NCI-H1048 (cell line): ENCODE measurements at regions not wholly inside any gene's neighbourhood (a gene's known extent, or its start where the extent isn't known, plus 50 kb on each side); places are given as distances from the start of the nearest gene placed in this dataset.
"Not testable (repeated sequence)": the region's sequence is repeated elsewhere in the genome, so short reads cannot be mapped to it uniquely, and the experiment has no call there.

Experiments
- DNase-seq: peaks from one replicate; lab custom pipeline; 2025; lab: John Stamatoyannopoulos, UW

GRCh38 chr2:19100570-19100969 lies 257.9 kb downstream of the OSR1 start:
- DNase-seq: no peak

- DNase-seq: no peak
These were observed 259.2 kb downstream of the OSR1 start for GRCh38 chr2:19099181-19099580.

- DNase-seq: no peak
These were observed 259.8 kb downstream of the OSR1 start for GRCh38 chr2:19098467-19099160.

GRCh38 chr2:19089476-19089875 lies 268.9 kb downstream of the OSR1 start:
- not testable (repeated sequence) for DNase-seq

GRCh38 chr2:19086231-19086651 lies 272.2 kb downstream of the OSR1 start:
- DNase-seq: no peak

GRCh38 chr2:19078709-19079108 lies 279.7 kb downstream of the OSR1 start:
- no peak for DNase-seq

- no peak for DNase-seq
These were observed 284.9 kb downstream of the OSR1 start for GRCh38 chr2:19073522-19073921.

- DNase-seq: no peak
These were observed 286.3 kb downstream of the OSR1 start for GRCh38 chr2:19072161-19072560.

GRCh38 chr2:19070886-19071285 lies 287.5 kb downstream of the OSR1 start:
- DNase-seq: no peak

- DNase-seq: no peak
These were observed 290.2 kb downstream of the OSR1 start for GRCh38 chr2:19068206-19068605.

- no peak for DNase-seq
These were observed 296.1 kb downstream of the OSR1 start for GRCh38 chr2:19062370-19062769.

GRCh38 chr2:19059076-19059475 lies 299.3 kb downstream of the OSR1 start:
- DNase-seq: no peak

- DNase-seq: no peak
These were observed 307.1 kb downstream of the OSR1 start for GRCh38 chr2:19051203-19051831.

GRCh38 chr2:19050354-19050753 lies 308.1 kb downstream of the OSR1 start:
- no peak for DNase-seq

GRCh38 chr2:19048593-19049266 lies 309.7 kb downstream of the OSR1 start:
- no peak for DNase-seq

GRCh38 chr2:19046986-19047780 lies 311.2 kb downstream of the OSR1 start:
- DNase-seq: no peak

- no peak for DNase-seq
These were observed 313.3 kb downstream of the OSR1 start for GRCh38 chr2:19045151-19045550.

GRCh38 chr2:19043893-19044292 lies 314.5 kb downstream of the OSR1 start:
- DNase-seq: no peak

GRCh38 chr2:19041434-19042041 lies 316.9 kb downstream of the OSR1 start:
- DNase-seq: no peak

GRCh38 chr2:19038071-19039015 lies 320.1 kb downstream of the OSR1 start:
- no peak for DNase-seq

- DNase-seq: no peak
These were observed 322.3 kb downstream of the OSR1 start for GRCh38 chr2:19036091-19036490.
